Thyroid gland (tissue), 4 donors: ENCODE measurements at regions not wholly inside any gene's neighbourhood (a gene's known extent, or its start where the extent isn't known, plus 50 kb on each side); places are given as distances from the start of the nearest gene placed in this dataset.

Source experiments
- DNase-seq, 2 donors: peaks; one replicate each; pipeline ENCODE4 v3.0.0-alpha.2; 2019
- H3K27ac ChIP-seq, 3 donors: fragments of 200-600 bp; sonication (generic); 1 replicate in 2 of 3; 2 replicates in 1 of 3; pipeline ENCODE4 v1.5.1; 2016 to 2019; ENCODE audit warnings: mild to moderate bottlenecking in 1 of 3, moderate library complexity in 1 of 3
- H3K27me3 ChIP-seq: fragments of 200-600 bp; sonication (generic); one replicate; pipeline ENCODE4 v1.5.1; 2019
- H3K36me3 ChIP-seq, 2 donors: fragments of 200-600 bp; sonication (generic); one replicate each; pipeline ENCODE4 v1.5.1; 2016 to 2019
- H3K4me1 ChIP-seq, 2 donors: fragments of 200-600 bp; sonication (generic); one replicate each; pipeline ENCODE4 v1.5.1; 2017 to 2019
- H3K4me3 ChIP-seq, 3 donors: fragments of 200-600 bp; sonication (generic); replicated peaks in 1 of 3; 1 replicate in 2 of 3; 2 replicates in 1 of 3; pipeline ENCODE4 v1.5.1; 2016; ENCODE audit warnings: mild to moderate bottlenecking in 1 of 3
- H3K9me3 ChIP-seq: fragments of 200-600 bp; sonication (generic); one replicate; pipeline ENCODE4 v1.5.1; 2017
- POLR2A ChIP-seq, 2 donors: fragments of 450-650 bp; IDR thresholded peaks; one replicate each; pipeline ENCODE4 v1.6.1; 2017; ENCODE audit warnings: antibody characterized with exemption in 2 of 2, mild to moderate bottlenecking in 2 of 2, moderate library complexity in 1 of 2
- WGBS, 2 donors: methylation state at CpG; one replicate each; pipeline ENCODE4 v1.1.5; 2017; 5-methylcytosine and 5-hydroxymethylcytosine counted together
- intact Hi-C: fragments of 100-400 bp; cut with DNase I; formaldehyde crosslinking; loops from one replicate; pipeline ENCODE4 v1.15.1; 2023
- TF ChIP-seq, protein P1 (sequence below), 6 experiments: fragments of 200-600 bp in 3 of 6; fragments of 450-650 bp in 3 of 6; sonication (generic) in 3 of 6; IDR thresholded peaks; one replicate each; pipeline ENCODE4 v1.5.1; 2016 to 2019; ENCODE audit warnings: antibody characterized with exemption in 6 of 6, mild to moderate bottlenecking in 2 of 6, inconsistent platforms in 1 of 6, moderate library complexity in 1 of 6

DNA sequence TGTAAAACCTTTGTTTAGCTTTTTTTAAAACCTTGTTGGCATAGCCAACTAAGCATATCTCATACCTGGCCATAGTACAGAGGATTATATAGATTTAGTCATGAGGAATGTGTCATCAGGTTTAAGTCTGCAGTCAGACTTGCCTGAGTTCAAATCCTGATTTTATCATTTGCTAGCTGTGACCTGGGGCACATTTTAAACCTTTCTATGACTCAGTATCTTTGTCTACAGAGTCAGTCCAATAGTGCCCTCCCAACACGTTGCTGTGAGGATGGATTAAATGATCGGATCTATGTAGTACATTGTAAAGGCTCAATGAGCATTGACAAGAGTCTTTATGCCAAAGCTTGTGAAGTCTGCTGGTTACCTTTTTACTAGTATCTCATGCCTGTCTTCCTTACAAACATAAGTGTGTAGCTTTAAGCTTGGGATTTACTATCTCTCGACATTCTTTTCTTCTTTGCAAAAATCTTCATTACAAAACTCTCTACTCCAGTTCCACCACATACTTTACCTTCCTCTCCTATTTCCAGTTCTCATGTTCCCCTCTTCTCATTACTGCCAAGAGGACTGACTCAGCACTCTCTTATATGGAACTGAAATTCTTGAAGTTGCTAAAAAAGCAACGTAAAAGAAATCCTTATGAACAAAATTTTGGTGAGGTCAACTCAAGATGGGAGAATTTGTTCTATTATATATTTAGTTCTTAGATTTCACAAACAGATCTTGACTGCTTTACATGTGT lies 68.1 kb upstream of the RBMS1 start:
- no peak overlapping the region for H3K27ac ChIP-seq
- no peak for TF ChIP-seq POLR2A (IDR thresholded peaks at IDR 0.05)
- TF ChIP-seq, protein P1, sequence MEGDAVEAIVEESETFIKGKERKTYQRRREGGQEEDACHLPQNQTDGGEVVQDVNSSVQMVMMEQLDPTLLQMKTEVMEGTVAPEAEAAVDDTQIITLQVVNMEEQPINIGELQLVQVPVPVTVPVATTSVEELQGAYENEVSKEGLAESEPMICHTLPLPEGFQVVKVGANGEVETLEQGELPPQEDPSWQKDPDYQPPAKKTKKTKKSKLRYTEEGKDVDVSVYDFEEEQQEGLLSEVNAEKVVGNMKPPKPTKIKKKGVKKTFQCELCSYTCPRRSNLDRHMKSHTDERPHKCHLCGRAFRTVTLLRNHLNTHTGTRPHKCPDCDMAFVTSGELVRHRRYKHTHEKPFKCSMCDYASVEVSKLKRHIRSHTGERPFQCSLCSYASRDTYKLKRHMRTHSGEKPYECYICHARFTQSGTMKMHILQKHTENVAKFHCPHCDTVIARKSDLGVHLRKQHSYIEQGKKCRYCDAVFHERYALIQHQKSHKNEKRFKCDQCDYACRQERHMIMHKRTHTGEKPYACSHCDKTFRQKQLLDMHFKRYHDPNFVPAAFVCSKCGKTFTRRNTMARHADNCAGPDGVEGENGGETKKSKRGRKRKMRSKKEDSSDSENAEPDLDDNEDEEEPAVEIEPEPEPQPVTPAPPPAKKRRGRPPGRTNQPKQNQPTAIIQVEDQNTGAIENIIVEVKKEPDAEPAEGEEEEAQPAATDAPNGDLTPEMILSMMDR (IDR thresholded peaks at IDR 0.05) = no peak
- intact Hi-C loops = no loop called here

DNA sequence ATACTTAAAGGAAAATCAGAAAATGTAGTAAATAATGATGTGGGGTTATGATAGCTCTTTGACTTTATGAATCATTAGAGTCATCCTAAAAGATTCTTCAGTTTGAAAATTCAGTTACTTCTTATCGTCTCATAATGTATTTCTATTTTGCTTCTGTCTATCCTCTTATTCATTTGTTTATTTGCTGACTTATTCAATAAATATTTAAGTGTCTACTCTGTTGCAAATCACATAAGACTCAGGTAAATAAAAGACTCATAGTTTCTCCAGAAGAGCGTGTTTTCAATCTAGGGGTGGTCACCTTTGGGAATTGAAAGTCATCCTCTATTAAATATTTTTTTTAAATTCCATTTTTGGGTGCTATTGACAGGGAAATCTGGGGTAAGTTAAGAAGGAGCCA lies 69.1 kb upstream of the RBMS1 start:
- Histone ChIP-seq H3K27ac (no peak overlapping the region), H3K9me3 (no peaks in the 10 kb centered on the region), H3K27me3 (no peaks in the 10 kb centered on the region), H3K4me3 (no peak overlapping the region), H3K36me3 (no peaks in the 10 kb centered on the region), H3K4me1 (peaks cover 0 to 5% of the 10 kb centered on the region in 2 donors)
- intact Hi-C loops = no loop called here
- TF ChIP-seq POLR2A (IDR thresholded peaks at IDR 0.05) = no peak
- DNase-seq = no peak
- WGBS, 2 donors = 97% methylated on average over 2 of the region's 2 CpGs

More for the DNA sequence above, 68.1 kb upstream of the RBMS1 start:
- no peaks in the 10 kb centered on the region for H3K9me3 ChIP-seq
- H3K4me1 ChIP-seq = peaks cover 0 to 5% of the 10 kb centered on the region in 2 donors
- H3K27me3 ChIP-seq = no peaks in the 10 kb centered on the region
- 50% methylated on average over 4 of the region's 4 CpGs for WGBS, 2 donors
- no peak for DNase-seq
- no peaks in the 10 kb centered on the region for H3K36me3 ChIP-seq
- H3K4me3 ChIP-seq = no peak overlapping the region

DNA sequence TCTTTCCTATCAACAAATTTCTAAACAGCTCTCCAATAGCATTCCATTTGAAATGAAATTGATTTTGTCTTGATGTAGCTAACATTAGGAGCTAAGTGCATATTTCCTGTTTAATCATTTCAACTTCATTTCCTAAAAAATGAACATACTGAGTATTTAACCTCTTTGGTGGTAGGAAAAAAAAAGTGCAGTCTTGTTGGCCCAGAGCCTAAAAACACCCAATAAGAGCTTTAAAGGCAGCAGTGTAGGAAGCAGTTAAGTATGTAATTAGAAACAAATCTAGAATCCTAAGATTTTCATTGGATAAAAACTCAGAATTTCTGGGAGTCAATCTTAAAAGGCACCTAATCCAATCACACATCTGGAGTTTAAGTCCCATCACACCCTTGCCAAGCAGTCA lies 71.0 kb upstream of the RBMS1 start:
- intact Hi-C loops = no loop called here

DNA sequence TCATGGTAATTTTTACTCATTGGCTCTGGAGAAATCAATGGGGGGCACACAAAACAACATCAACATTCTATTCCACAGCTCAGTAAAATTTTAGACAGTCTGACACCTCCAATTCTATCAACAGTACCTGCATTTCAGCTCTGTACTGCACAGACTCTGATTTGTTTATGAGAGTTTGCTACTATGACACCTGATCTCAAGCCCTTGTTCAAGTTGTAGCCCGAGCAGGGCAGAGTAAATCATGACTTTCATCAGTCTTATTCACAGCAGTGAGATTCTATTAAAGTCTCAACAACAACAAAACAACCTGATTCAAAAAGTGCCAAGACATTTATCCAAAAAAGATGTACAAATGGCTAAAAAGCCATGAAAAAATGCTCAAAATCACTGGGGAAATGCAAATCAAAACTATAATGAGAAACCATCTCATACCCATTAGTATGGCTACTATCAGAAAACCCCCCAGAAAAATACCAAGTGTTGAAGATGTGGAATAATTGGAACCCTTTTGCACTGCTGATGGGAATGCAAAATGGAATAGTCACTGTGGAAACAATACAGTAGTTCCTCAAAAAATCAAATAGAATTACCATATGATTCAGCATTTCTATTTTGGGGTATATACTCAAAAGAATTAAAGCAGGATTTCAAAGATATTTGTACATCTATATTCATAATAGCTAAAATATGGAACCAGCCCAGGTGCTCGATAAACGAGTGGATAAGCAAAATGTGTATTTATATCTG lies 71.7 kb upstream of the RBMS1 start:
- WGBS, 2 donors = 77 to 78% methylated on average over 3 of the region's 3 CpGs
- Histone ChIP-seq H3K4me3 (no peak overlapping the region), H3K4me1 (peaks cover 0 to 5% of the 10 kb centered on the region in 2 donors), H3K27ac (no peak overlapping the region), H3K27me3 (no peaks in the 10 kb centered on the region), H3K9me3 (no peaks in the 10 kb centered on the region), H3K36me3 (no peaks in the 10 kb centered on the region)
- TF ChIP-seq POLR2A (IDR thresholded peaks at IDR 0.05) = no peak
- TF ChIP-seq, protein P1 (IDR thresholded peaks at IDR 0.05) = no peak
- intact Hi-C loops = no loop called here
- DNase-seq = no peak

More for the DNA sequence above, 71.0 kb upstream of the RBMS1 start:
- H3K27ac ChIP-seq = no peak overlapping the region
- H3K4me1 ChIP-seq = peaks cover 0 to 5% of the 10 kb centered on the region in 2 donors
- H3K9me3 ChIP-seq = no peaks in the 10 kb centered on the region
- TF ChIP-seq POLR2A (IDR thresholded peaks at IDR 0.05) = no peak
- TF ChIP-seq, protein P1 (IDR thresholded peaks at IDR 0.05) = no peak
- no peaks in the 10 kb centered on the region for H3K36me3 ChIP-seq
- no peak for DNase-seq
- H3K27me3 ChIP-seq = no peaks in the 10 kb centered on the region
- no peak overlapping the region for H3K4me3 ChIP-seq

DNA sequence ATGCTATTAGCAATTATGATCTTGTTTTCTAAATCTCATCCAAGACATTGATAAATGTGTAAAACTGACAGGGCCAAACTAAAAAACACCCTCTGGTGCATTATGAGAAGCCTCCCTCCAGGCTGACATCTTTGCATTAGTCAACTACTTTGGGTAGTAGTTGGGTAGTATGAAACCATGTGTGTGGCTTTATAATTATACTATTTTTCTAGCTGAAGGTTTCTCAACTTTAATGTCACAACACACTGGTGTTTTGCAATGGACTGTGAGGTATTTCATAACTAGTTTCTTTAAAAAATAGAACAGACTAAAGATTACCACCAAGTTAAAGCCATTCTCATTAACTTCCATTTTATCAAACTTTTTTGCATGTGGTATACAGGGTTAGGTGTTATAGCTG lies 73.1 kb upstream of the RBMS1 start:
- Histone ChIP-seq H3K4me1 (peaks cover 0 to 2% of the 10 kb centered on the region in 2 donors), H3K27ac (no peak overlapping the region), H3K9me3 (no peaks in the 10 kb centered on the region), H3K27me3 (no peaks in the 10 kb centered on the region), H3K36me3 (no peaks in the 10 kb centered on the region), H3K4me3 (no peak overlapping the region)
- DNase-seq = no peak
- TF ChIP-seq, protein P1 (IDR thresholded peaks at IDR 0.05) = no peak
- TF ChIP-seq POLR2A (IDR thresholded peaks at IDR 0.05) = no peak
- intact Hi-C loops = no loop called here
